ENCODE measurements at regions not wholly inside any gene's neighbourhood (a gene's known extent, or its start where the extent isn't known, plus 50 kb on each side); places are given as distances from the start of the nearest gene placed in this dataset.

DNA sequence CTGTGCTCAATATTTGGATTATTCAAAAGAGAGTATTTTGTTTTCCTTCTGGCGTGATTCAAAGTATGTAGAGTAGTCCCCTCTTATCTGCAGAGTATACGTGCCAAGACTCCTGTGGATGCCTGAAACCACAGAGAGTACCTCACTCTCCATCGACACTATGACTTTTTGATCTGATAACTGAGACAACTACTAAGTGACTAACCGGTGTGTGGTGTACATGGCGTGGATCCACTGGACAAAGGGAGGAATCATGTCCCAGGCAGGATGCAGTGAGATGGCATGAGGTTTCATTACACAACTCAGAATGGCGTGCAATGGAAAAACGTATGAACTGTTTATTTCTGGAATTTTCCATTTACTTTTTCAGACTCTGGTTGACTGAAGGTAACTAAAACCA, 112.2 kb upstream of the PDE7B start:
- H3K4me1 Mint-ChIP-seq (ENCODE audit: unreplicated experiment) = no peaks in the 10 kb centered on the region
- no peak overlapping the region for H3K4me3 Mint-ChIP-seq (ENCODE audit: unreplicated experiment)
- H3K27ac Mint-ChIP-seq (ENCODE audit: unreplicated experiment) = no peak overlapping the region
- no peaks in the 10 kb centered on the region for H3K36me3 Mint-ChIP-seq (ENCODE audit: unreplicated experiment)
- TF ChIP-seq, protein P1, sequence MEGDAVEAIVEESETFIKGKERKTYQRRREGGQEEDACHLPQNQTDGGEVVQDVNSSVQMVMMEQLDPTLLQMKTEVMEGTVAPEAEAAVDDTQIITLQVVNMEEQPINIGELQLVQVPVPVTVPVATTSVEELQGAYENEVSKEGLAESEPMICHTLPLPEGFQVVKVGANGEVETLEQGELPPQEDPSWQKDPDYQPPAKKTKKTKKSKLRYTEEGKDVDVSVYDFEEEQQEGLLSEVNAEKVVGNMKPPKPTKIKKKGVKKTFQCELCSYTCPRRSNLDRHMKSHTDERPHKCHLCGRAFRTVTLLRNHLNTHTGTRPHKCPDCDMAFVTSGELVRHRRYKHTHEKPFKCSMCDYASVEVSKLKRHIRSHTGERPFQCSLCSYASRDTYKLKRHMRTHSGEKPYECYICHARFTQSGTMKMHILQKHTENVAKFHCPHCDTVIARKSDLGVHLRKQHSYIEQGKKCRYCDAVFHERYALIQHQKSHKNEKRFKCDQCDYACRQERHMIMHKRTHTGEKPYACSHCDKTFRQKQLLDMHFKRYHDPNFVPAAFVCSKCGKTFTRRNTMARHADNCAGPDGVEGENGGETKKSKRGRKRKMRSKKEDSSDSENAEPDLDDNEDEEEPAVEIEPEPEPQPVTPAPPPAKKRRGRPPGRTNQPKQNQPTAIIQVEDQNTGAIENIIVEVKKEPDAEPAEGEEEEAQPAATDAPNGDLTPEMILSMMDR (IDR thresholded peaks at IDR 0.05) = no peak
- DNase-seq (ENCODE audit: extremely low spot score, unreplicated experiment) = no peak
- no peaks in the 10 kb centered on the region for H3K9me3 Mint-ChIP-seq (ENCODE audit: unreplicated experiment)
- no peaks in the 10 kb centered on the region for H3K27me3 Mint-ChIP-seq (ENCODE audit: unreplicated experiment)

DNA sequence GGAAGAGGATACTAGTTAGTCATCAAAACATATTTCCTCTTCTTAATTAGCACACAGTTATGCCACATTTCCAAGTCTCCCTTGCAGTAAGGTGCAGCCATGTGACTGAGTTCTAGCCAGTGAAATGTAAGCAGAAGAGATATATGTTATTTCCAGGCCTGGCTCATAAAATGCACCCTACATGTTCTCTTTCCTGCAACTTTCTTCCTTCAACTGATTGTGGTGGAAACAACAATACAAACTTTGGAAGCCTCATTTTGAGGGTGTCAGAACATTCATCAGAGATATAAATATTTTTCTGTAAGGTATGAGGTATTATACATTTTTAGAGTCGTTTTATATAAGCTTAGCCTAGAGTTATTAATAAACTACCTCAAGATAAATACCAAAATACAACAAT, 110.9 kb upstream of the PDE7B start:
- H3K4me3 Mint-ChIP-seq (ENCODE audit: unreplicated experiment) = no peak overlapping the region
- H3K9me3 Mint-ChIP-seq (ENCODE audit: unreplicated experiment) = no peaks in the 10 kb centered on the region
- H3K36me3 Mint-ChIP-seq (ENCODE audit: unreplicated experiment) = no peaks in the 10 kb centered on the region
- TF ChIP-seq, protein P1 (IDR thresholded peaks at IDR 0.05) = no peak
- no peak for DNase-seq (ENCODE audit: extremely low spot score, unreplicated experiment)
- no peaks in the 10 kb centered on the region for H3K27me3 Mint-ChIP-seq (ENCODE audit: unreplicated experiment)
- no peak overlapping the region for H3K27ac Mint-ChIP-seq (ENCODE audit: unreplicated experiment)
- no peaks in the 10 kb centered on the region for H3K4me1 Mint-ChIP-seq (ENCODE audit: unreplicated experiment)

DNA sequence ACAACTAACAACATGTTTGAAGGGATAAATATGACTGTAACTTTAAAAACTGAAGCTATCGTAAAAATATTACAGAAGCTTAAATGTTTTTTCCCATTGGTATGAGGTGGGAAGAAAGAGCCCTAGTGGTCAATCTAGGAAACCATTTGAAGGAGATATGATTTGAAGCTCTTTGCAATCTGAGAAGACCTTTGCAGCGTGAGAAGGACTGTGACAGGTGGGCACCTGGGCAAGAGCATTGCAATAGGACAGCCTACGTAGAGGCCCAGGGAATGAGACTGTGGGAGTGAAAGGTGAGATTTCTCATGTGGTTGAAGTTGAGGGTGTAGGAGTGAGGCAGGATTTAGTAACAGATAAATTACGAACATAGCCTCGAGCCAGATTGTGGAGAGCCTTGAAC, 108.0 kb upstream of the PDE7B start:
- no peaks in the 10 kb centered on the region for H3K36me3 Mint-ChIP-seq (ENCODE audit: unreplicated experiment)
- TF ChIP-seq, protein P1 (IDR thresholded peaks at IDR 0.05) = no peak
- H3K4me3 Mint-ChIP-seq (ENCODE audit: unreplicated experiment) = no peak overlapping the region
- no peaks in the 10 kb centered on the region for H3K9me3 Mint-ChIP-seq (ENCODE audit: unreplicated experiment)
- H3K27me3 Mint-ChIP-seq (ENCODE audit: unreplicated experiment) = no peaks in the 10 kb centered on the region
- no peak overlapping the region for H3K27ac Mint-ChIP-seq (ENCODE audit: unreplicated experiment)
- H3K4me1 Mint-ChIP-seq (ENCODE audit: unreplicated experiment) = no peaks in the 10 kb centered on the region
- no peak for DNase-seq (ENCODE audit: extremely low spot score, unreplicated experiment)

- Mint-ChIP-seq H3K27ac (ENCODE audit: unreplicated experiment) (no peak overlapping the region), H3K36me3 (ENCODE audit: unreplicated experiment) (no peaks in the 10 kb centered on the region), H3K4me1 (ENCODE audit: unreplicated experiment) (no peaks in the 10 kb centered on the region), H3K27me3 (ENCODE audit: unreplicated experiment) (peaks cover 3% of the 10 kb centered on the region), H3K4me3 (ENCODE audit: unreplicated experiment) (no peak overlapping the region), H3K9me3 (ENCODE audit: unreplicated experiment) (peaks cover 4% of the 10 kb centered on the region)
- TF ChIP-seq, protein P1 (IDR thresholded peaks at IDR 0.05) = no peak
- DNase-seq (ENCODE audit: extremely low spot score, unreplicated experiment) = no peak
Observed at GRCh38 chr6:135748189-135748588, 103.3 kb upstream of the PDE7B start.

- H3K4me1 Mint-ChIP-seq (ENCODE audit: unreplicated experiment) = no peaks in the 10 kb centered on the region
- H3K36me3 Mint-ChIP-seq (ENCODE audit: unreplicated experiment) = no peaks in the 10 kb centered on the region
- H3K27ac Mint-ChIP-seq (ENCODE audit: unreplicated experiment) = no peak overlapping the region
- H3K4me3 Mint-ChIP-seq (ENCODE audit: unreplicated experiment) = no peak overlapping the region
- DNase-seq (ENCODE audit: extremely low spot score, unreplicated experiment) = no peak
- TF ChIP-seq, protein P1 (IDR thresholded peaks at IDR 0.05) = no peak
- H3K9me3 Mint-ChIP-seq (ENCODE audit: unreplicated experiment) = peaks cover 4% of the 10 kb centered on the region
- peaks cover 5% of the 10 kb centered on the region for H3K27me3 Mint-ChIP-seq (ENCODE audit: unreplicated experiment)
Observed at GRCh38 chr6:135750081-135750480, 101.4 kb upstream of the PDE7B start.
